ENCODE measurements at regions not wholly inside any gene's neighbourhood (a gene's known extent, or its start where the extent isn't known, plus 50 kb on each side); places are given as distances from the start of the nearest gene placed in this dataset.

- Mint-ChIP-seq H3K4me3 (no peak overlapping the region), H3K9me3 (peaks cover 9% of the 10 kb centered on the region), H3K27ac (no peak overlapping the region), H3K36me3 (no peaks in the 10 kb centered on the region; the same call in 1 of the 2 replicates), H3K4me1 (peaks cover 9% of the 10 kb centered on the region), H3K27me3 (ENCODE audit: low read depth) (no peaks in the 10 kb centered on the region)
- ChIA-PET CTCF (interaction anchor here (3.1 kb wide), 1 partner anchor 16 kb away, joined by 18 read pairs; no protein-coding TSS in a partner anchor), POLR2A (no interaction called here)
- ATAC-seq (no peak), DNase-seq (ENCODE audit: low spot score) (no peak)
- no peak for TF ChIP-seq JAZF1 (CRISPR knock-in tag; IDR thresholded peaks at IDR 0.05)
- no peak for TF ChIP-seq NR2C2 (CRISPR knock-in tag; IDR thresholded peaks at IDR 0.05)
- TF ChIP-seq ETV6 (CRISPR knock-in tag; IDR thresholded peaks at IDR 0.05): no peak
- no peak for TF ChIP-seq ZSCAN18 (CRISPR knock-in tag; IDR thresholded peaks at IDR 0.05)
- no peak for TF ChIP-seq NR1H2 (CRISPR knock-in tag; IDR thresholded peaks at IDR 0.05)
- no peak for TF ChIP-seq SMAD4 (CRISPR knock-in tag; IDR thresholded peaks at IDR 0.05)
- no peak for TF ChIP-seq KAT7 (CRISPR knock-in tag; IDR thresholded peaks at IDR 0.05; ENCODE audit: borderline replicate concordance)
- TF ChIP-seq GTF2I (CRISPR knock-in tag; conservative IDR thresholded peaks at IDR 0.05): no peak
- no peak for TF ChIP-seq ZNF671 (CRISPR knock-in tag; IDR thresholded peaks at IDR 0.05)
- TF ChIP-seq ZNF425 (CRISPR knock-in tag; conservative IDR thresholded peaks at IDR 0.05): no peak
Observed at GRCh38 chr1:5729636-5730145, 262.5 kb downstream of the NPHP4 start.

- Mint-ChIP-seq H3K27me3 (ENCODE audit: low read depth) (no peaks in the 10 kb centered on the region), H3K9me3 (peaks cover 13% of the 10 kb centered on the region), H3K27ac (no peak overlapping the region), H3K4me1 (peaks cover 9% of the 10 kb centered on the region), H3K4me3 (no peak overlapping the region), H3K36me3 (peaks cover 4% of the 10 kb centered on the region)
- no peak for ATAC-seq
- TF ChIP-seq KAT7 (CRISPR knock-in tag; IDR thresholded peaks at IDR 0.05; ENCODE audit: borderline replicate concordance): no peak
- TF ChIP-seq E2F4 (CRISPR knock-in tag; IDR thresholded peaks at IDR 0.05; ENCODE audit: borderline replicate concordance, low read depth): no peak
- no peak for TF ChIP-seq ZNF263 (CRISPR knock-in tag; IDR thresholded peaks at IDR 0.05; ENCODE audit: low read depth)
- TF ChIP-seq ATF1 (CRISPR knock-in tag; IDR thresholded peaks at IDR 0.05): no peak
- no peak for TF ChIP-seq TCF7 (CRISPR knock-in tag; IDR thresholded peaks at IDR 0.05; ENCODE audit: low read depth)
- no peak for TF ChIP-seq SMAD3 (CRISPR knock-in tag; IDR thresholded peaks at IDR 0.05; ENCODE audit: borderline replicate concordance)
- no peak for TF ChIP-seq NFYB (CRISPR knock-in tag; conservative IDR thresholded peaks at IDR 0.05; ENCODE audit: low read depth)
- no peak for TF ChIP-seq USF1 (CRISPR knock-in tag; IDR thresholded peaks at IDR 0.05)
- no peak for TF ChIP-seq RELA (CRISPR knock-in tag; IDR thresholded peaks at IDR 0.05; ENCODE audit: borderline replicate concordance)
- TF ChIP-seq ZNF219 (CRISPR knock-in tag; IDR thresholded peaks at IDR 0.05; ENCODE audit: borderline replicate concordance): no peak
- TF ChIP-seq STAT6 (CRISPR knock-in tag; conservative IDR thresholded peaks at IDR 0.05; ENCODE audit: low read depth): no peak
- CTCF ChIA-PET: interaction anchor here (1.5 to 3.7 kb wide), 3 partner anchors 17 to 23 kb away, joined by 4 to 27 read pairs (median 18); no protein-coding TSS in a partner anchor
- POLR2A ChIA-PET: no interaction called here
- DNase-seq (ENCODE audit: low spot score): peak; percentile 2
Observed at GRCh38 chr1:5728663-5729355, 263.4 kb downstream of the NPHP4 start.

All from WTC11 (cell line).